Fibroblast of upper back skin (primary cell): ENCODE measurements at regions not wholly inside any gene's neighbourhood (a gene's known extent, or its start where the extent isn't known, plus 50 kb on each side); places are given as distances from the start of the nearest gene placed in this dataset.

Source experiments
- DNase-seq: peaks from one replicate; pipeline ENCODE4 v3.0.0-alpha.2; 2013

DNA sequence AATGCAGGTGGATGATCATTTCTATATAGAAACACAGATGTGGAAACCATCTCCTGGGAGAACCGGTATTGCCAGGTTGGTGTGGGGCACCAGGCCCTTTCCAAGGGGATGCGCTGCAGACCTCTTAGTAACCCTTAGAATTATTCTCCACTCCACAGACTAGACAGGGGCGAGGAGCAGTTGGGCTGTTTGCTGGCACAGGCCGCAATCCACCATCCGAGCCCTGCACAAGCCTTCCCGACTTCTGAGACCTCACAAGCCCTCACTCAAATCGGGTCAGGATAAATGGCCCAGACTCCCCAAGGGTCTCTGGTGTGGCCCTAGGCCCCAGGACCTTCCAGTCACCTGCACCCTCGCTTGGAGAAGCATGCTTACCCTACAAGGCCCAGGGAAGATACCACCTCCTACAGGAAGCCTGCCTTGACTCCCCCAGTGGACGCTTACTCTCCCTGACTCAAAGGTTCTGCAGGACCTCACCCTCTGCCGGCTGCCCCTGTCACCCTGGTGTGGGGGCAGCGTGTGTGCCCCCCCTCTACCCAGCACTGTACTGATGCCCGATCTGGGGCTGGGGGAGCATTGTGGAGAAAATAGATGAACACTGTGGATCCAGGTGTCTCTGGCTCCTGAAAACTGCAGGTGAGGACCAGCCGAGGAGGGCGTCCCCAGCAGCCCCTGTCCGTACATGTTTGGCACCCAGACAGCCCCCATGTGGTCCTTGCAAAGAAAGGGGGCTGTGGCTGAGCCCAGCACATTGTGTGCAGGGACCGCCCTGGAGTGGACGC is 49.8 kb upstream of the ACSF3 start:
- DNase-seq = no peak
